HG02798 (cell line): ENCODE measurements at regions not wholly inside any gene's neighbourhood (a gene's known extent, or its start where the extent isn't known, plus 50 kb on each side); places are given as distances from the start of the nearest gene placed in this dataset.

ENCODE experiments used
- ATAC-seq: cut with Tn5 transposase; IDR thresholded peaks from one replicate; pipeline ENCODE4 v1.9.1; 2021; ENCODE audit warnings: mild to moderate bottlenecking; ENCODE audit not compliant: unreplicated experiment, poor library complexity

- no peak for ATAC-seq
These were observed 170.8 kb upstream of the LINGO1 start for GRCh38 chr15:77803487-77803886.

- ATAC-seq, result no peak
These were observed 167.6 kb upstream of the LINGO1 start for GRCh38 chr15:77800305-77800704.

- no peak for ATAC-seq
These were observed 166.1 kb upstream of the LINGO1 start for GRCh38 chr15:77798847-77799246.

GRCh38 chr15:77798151-77798835 lies 165.6 kb upstream of the LINGO1 start:
- no peak for ATAC-seq

- ATAC-seq, result no peak
These were observed 164.6 kb upstream of the LINGO1 start for GRCh38 chr15:77797270-77797669.

- ATAC-seq, result no peak
These were observed 163.5 kb upstream of the LINGO1 start for GRCh38 chr15:77796046-77796729.

DNA sequence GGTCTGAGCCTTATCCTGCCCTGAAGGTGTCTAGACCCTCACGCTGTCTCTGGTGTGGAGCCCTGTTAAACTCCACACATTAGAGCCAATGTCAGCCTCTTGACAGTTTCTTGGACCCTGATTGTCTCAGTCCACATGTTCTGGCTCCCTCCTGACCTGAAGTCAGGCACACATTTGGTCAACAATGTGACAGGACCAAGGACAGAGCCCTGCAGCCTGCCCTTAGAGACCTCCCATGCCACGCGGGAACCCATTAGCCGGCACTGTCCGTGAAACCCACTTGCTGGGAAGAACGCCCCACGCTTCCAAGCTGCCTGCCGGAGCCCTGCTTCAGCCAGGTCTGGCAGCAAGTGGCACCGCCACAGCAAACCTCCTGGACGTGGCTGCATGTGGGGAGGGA lies 162.7 kb upstream of the LINGO1 start:
- ATAC-seq, result no peak

DNA sequence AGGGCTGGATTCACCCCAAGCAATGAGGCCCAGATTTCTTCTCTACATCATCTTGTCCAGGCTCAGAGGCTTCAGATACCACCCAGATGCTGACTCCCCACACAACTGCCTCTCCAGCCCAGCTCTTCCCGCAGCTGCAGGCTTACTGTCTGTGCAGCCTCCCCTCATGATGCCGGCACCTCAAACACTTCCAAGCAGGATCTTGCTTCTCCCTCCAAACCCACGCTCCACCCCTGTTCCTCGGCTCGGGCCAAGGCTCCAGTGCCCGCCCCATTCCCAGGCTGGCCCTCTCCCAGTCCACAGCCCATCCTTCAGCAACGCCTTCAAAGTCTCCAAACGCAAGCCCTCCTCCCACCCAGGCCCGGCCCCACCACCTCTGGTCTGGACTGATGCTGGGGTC lies 159.2 kb upstream of the LINGO1 start:
- ATAC-seq, result no peak

- ATAC-seq, result no peak
These were observed 157.8 kb upstream of the LINGO1 start for GRCh38 chr15:77790481-77790880.

GRCh38 chr15:77786956-77787355 lies 154.2 kb upstream of the LINGO1 start:
- no peak for ATAC-seq

- no peak for ATAC-seq
These were observed 153.6 kb upstream of the LINGO1 start for GRCh38 chr15:77786181-77786890.

DNA sequence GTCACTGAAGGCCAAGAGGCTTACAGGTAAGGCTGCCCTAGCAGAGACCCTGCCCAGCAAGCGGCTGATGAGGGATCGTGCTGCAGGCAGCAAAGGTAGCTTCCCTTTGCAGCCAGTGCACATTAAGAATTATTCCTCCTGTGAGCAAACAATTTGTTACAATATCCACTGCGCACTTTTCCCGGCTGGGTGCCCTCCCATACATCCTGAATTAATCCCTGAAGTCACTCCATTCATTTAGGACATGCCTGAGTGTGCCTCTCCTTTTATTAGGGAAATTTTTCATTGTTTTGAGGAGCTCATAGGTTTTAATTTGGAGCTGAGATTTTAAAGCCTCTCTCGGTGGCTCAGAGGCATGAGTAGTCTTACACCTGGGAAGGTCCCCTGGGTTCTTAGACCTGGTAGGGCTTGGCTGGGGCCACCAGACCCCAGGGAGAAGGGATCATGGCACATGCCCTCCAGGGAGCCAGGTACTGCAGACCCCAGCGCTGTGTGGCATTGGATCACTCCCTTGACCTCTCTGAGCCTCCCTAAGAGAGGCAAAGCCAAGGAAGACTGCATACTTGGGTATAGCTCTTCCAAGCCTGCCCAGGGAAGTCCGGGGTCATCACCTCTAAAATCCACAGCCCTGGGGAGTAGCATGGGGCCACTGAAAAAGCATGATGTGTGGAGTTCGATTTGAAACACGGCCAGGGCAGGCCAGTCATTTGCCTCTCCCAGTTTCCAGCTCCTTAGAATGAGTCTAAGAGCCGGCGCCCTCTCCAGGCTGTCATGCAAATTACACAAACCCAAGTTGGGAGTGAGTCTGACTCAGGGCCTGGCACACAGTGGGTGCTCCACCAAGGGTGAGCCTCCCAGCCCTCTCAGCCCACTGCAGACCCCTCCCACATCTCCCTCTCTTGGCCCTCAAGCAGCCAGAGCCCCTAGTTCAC lies 151.9 kb upstream of the LINGO1 start:
- no peak for ATAC-seq

DNA sequence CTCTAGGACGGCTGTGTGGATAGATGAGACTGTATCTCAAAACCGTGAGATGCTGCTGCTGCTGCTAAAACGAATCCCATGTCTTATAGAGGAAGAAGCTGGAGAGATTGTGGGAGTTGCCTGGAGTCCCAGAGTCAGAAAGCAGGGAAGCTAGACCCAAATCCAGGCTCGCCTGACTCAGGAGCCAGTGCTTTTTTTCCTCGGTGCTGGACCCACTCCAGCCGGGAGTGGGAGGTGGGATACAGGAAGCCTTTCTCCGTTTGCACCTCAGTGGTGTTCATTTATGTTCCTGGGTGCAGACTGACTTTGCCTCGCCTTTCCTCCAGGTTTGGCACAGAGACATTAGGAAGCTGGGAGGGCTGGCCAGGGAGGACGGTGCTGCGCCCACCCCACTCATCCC lies 150.9 kb upstream of the LINGO1 start:
- no peak for ATAC-seq

DNA sequence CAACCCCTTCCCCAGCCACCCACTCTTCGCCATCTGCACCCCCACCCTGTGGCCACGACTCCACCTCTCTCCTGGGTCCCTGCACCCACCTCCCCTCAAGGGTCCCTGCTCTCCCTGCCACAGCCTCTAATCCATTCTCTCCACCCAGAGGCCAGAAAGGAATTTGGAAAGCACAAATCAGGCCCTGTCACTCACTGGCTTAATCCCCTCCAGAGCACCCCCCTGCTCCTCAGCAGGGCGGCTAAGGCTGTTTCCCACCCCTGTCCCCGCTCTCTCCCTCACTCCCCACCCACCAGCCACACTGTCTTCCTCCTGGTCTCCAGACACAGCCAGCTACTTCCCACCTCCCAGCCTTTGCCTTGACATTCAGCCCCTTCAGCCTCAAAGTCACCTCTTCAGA lies 150.0 kb upstream of the LINGO1 start:
- no peak for ATAC-seq

DNA sequence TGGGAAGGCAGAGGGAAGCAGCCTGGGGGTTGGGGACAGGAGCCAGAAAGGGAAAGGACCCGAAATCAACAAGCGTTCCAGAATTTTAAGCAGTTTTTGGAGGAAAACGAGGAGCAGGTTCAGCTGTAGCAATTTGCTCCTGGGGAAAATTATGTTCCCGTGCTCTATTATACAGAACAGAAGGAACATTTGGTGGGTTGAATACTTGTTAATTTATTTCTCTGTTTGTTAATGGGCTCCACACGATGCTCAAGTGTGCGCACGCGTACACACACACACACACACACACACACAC lies 149.2 kb upstream of the LINGO1 start:
- ATAC-seq, result no peak

DNA sequence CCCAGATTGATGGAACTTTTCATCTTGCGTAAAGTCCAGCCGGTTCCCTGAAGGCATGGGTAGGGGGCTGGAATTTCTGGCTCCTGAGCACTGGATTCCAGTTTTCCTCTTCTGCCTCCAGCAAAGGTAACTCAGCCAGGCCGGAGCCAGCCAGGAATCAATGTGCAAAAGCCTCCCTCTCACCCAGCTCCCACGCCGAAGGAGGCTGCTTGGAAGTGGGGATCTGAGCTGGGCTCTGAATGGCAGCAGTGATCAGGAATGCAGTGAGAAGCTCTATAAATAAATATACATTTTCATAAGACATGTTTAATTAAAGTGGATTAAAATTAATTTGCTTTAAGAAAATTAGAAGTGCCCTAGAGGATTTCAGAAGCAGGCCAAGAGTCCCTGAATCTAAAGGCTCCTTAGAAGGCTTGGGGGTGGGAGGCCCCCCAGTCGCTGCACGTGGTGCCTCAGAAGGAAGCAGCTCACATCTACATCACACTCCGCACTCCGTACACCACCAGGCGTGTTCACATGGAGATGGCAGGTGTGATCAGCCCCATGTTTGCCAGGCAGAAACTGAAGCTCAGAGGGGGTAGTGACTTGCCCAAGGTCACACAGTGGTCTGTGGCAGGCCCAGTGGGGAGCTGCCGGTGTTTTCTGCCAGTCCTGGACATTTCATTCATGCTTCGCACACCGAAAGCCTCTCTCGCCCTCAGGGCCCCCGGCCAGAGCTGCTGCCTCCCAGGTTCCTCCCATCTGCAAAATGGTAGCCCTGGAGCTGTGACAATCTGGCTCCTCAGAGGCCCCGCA lies 148.6 kb upstream of the LINGO1 start:
- no peak for ATAC-seq

GRCh38 chr15:77778802-77779201 lies 146.1 kb upstream of the LINGO1 start:
- ATAC-seq, result no peak

- ATAC-seq, result no peak
These were observed 143.1 kb upstream of the LINGO1 start for GRCh38 chr15:77775837-77776236.

GRCh38 chr15:77775373-77775772 lies 142.7 kb upstream of the LINGO1 start:
- no peak for ATAC-seq

- no peak for ATAC-seq
These were observed 141.6 kb upstream of the LINGO1 start for GRCh38 chr15:77774350-77774749.
